ENCODE measurements at regions not wholly inside any gene's neighbourhood (a gene's known extent, or its start where the extent isn't known, plus 50 kb on each side); places are given as distances from the start of the nearest gene placed in this dataset.

DNA sequence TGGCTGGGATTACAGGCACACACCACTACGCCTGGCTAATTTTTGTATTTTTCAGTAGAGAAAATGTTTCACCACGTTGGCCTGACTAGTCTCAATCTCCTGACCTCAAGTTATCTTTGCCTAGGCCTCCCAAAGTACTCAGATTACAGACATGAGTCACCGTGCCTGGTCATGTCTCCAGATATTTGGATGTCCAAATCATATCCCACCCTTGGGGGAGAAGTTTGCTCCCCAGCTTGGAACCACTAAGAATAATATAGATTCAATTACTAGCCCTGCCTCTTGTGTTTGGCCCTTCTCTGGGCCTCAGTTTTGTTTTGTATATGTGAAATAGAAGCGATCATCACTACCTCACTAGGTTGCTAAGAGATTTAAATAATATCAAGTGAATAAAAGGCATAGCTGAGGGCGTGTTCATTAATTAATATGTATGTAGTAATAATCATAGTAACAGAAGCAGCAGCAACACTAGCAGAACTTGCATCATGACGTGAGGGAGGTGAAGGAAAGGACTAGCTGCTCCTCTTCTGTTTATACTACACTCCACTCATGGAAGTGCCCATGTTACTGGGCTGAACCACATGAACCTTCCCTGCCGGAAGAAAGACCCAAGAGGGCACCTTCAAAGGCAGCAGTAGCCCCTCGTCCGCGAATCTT is 253.6 kb upstream of the XYLT1 start:
- DNase-seq = no peak

DNA sequence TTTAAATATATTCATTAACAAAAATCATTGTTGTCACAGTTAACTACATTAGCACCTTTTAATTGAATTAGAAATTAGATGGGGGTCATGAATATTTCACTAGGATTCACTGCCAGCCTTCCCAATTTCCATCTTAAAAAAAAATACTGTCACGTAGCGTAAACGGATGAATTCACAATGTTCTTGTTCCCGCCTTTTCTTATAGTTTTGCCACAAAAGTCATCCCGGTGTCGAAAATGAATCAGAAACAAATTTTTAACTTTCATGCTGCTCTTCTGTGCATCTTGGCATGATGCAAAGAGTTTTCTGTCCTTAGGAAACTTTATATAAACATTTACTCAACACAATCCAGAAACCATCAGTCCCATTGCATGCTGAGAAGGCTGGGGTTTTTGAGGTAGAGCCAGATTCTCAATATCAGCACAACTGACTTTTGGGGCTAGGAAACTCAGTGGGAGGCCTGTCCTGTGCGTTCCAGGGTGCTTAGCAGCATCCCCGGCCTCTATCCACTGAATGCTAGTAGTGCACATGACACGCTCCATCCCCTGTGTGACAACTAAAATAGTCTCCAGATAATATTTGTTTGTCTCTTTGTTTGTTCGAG is 252.9 kb upstream of the XYLT1 start:
- DNase-seq = no peak

DNA sequence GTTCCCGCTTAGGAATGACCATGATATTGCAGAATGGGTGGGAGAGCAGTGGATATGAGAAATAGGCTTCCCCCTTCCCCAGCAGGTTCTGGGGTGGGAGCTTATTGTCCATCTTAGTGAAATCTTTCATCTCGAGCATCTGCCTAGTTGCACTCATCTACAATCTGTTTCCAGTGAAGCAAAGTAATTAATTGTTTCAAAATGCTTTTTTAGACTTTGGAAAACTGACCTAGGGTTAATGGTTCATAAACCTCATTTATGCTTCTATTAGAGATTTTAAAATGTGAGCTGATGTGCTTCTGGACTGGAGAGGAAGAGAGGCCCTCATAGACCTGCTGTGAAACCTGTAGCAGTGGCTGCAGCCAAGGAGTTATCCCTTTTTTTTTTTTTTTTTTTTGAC is 247.7 kb upstream of the XYLT1 start:
- DNase-seq = no peak

DNA sequence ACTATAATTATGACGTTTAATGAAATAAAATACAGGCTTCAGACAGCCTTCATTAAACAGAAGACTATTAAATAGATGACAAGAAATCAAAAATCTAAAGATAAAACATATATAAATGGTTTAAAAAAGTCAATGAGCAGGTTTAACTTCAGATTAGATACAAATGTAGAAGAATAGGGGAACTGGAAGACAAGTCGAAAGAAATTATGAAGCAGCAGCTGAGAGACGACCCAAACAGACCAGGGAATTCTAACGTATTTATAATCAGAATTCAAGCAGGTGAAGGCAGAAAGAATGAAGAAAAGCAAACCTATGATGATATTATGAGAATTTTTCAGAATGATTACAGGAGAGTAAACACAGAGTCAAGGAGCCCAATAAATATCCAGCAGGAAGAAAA is 235.1 kb upstream of the XYLT1 start:
- no peak for DNase-seq

DNA sequence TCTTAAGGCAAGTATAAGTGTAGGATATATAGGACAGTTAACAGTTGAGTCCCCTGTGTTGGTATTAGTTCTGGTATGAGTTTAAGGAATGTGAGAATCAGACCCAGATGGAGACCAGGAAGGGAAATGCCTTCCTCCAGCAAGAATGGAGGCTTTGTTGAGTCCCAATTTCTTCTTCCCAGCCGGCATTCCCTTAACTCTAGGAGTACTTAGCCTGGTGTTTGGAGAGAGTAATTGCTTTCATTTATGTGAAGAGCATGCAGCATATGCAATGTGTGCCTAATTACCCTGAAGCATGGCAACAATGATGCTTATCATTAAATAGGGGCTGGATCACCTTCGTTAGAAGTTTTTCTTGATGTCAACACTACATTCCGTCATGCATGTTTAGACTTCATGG is 225.9 kb upstream of the XYLT1 start:
- no peak for DNase-seq

DNA sequence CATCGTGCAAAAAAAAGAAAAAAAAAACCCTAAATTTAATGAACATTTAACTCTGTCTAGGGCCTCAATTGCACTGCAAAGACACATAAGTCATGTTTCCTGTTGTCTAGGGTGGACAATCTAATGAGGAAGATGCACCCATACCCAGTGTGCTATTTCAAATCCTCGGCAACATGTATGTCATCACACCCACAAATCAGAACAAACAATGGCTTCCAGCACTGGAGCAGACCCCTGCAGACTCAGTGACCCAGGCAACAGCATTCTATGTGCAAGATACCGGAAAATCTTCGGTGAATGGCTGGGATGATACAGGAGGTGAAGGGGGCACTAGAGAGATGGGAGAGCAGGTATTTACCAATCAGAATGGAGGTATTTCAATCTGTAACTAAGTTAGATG is 221.7 kb upstream of the XYLT1 start:
- no peak for DNase-seq

DNA sequence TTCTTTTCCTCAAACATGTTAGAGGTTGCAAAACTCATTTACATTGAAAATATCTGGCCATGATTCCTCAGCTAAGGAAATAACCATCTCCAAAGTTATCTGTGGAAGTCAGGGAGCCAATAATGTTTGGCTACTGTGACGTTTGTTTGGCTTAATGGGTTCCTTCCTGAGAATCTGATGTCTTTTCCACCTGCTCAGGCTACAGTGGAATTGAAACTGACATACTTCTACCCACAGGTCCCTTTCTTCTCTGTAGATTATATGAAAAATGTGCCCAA is 221.1 kb upstream of the XYLT1 start:
- DNase-seq = no peak

DNA sequence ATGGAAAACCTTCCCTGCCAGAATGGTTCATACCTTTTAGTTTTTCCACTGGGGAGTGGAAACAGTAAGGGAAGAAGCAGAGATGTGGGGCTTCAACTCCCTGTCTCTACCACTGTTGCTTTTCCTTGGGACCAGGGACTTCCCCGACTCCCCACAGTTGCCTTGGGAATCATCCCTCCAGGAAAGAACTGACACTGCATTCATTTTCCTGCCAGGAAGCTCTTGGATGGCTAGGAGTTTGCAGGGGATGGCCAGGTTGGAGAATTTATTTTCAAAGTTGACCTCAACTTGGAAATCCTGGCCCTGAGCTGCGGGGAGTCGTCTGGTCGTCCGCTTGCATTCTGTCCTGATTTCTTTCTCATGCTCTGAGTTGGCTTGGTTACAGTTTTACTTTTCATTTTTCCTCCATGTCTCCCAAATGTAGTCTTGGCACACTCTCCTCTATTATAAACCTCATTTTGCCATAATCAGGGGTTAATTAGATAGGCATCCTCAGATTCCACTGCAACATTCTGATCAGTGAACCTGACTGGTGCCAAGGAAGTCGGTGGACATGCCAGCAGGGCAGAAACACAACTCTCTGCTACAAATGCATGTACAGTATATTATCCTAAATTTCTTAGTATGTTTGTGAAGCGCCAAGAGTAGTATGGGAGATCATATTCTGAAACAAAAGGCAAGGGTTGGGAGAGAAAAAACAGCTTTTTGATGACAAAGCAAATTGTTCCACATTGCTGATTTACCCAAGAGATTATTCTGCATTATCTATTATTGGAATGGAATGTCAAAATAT is 220.5 kb upstream of the XYLT1 start:
- DNase-seq = no peak

DNA sequence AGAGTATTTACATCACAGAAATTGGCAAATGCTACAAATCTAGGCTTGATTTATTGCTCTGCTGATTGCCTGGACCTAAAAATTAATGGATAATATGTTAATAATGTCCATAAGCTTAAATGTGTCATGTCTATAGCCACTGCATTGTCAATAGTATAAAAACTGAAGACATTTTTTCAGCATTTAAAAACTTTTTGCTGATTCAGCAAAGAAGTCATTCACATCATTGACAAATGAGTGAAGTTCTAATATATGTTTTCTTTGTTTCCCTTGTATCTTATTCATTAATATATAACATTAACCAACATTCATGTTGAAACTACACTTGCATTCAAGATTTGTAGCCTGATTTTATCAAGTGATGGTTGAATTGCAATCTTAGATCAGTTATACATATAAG is 214.7 kb upstream of the XYLT1 start:
- no peak for DNase-seq

DNA sequence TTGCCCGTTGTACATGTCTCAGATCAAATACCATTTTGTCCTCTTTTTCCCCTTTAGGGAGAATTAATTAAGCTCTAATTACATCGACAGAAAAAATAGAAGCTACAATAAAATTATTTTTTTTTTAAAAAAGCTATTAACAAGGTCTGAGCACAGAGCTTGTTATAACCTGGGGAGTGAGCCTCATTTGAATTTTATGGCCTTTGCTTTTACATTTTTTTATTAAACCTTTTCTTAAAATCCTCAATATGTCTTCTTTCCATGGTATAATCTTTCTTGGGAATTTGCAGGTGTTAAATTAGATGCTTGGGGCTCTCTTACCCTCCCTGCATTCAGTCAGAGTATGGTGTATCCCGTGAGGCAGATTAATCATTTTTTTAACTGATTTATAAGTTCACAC is 212.5 kb upstream of the XYLT1 start:
- DNase-seq = no peak

DNA sequence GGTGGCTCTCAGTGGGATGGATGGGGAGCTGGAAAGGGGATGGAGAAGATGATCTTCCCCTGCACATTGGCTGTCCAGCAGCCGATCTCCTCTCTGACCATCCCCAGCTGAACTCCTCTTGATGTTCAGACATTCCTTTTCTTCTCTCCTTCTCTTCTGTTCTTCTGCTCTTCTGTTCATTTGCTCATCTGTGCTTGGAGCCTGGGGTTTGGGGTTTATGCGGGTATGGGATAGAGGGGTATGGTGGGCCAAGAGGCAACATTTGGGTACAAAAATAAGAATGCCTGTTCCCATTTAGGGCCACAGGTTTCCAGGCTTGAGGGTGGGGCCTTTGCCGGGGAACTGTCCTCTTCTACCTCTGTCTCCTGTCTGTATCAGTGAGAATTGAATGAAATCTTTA is 205.4 kb upstream of the XYLT1 start:
- DNase-seq = no peak

DNA sequence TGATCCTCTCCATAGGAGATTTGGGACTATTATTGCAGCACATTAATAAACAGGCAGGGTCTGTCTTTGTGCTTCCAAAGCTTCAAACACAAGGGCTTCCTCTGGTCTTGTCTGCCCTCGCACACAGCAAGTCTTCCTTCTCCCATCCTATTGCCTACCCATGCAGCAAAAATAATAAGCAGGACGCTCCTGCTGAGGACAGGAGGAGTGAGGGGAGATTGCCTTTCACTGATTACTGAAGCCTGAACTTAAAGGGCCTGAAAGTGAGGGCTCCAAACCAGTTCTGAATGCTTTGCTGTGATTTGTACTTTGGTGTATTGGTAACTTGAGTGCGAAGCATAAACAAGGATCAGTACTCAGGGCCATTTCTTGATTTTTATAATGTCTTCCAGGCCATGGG is 197.6 kb upstream of the XYLT1 start:
- DNase-seq = no peak

DNA sequence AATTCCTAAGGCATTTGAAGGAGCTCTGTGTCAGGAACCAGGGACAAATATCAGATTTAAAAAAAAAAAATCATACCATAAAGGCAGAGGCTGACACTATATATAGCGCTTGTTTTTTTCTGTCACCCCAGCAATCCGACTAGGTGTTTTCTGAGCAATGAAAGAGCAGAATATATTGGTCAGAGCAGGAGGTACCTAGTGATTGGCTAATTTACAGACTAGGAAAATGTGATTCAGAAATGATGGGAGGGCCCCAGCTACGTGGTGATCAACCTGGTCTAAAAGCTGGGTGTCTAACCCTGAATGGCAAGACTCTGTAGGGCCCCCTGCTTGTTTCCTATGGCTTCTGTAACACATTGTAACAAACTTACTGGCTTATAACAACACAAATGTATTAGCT is 195.5 kb upstream of the XYLT1 start:
- DNase-seq = no peak

DNA sequence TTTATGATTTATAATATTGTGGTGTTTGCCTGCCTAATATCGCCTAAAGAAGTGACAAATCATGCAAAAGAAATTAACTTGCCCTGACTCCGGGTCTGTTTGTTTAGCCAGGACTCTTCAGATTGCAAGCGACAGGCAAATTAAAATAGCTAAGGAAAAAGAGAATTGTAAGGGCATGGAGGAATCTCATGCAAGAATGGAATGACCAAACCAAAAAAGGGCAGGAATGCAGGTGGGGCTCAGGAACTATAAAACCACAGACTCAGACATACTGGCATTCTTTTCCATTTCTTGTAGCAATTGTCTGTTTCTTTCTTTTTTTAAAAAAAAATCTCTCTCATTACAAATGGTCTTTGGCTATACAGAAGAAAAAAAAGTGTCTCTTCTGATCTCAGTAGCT is 188.1 kb upstream of the XYLT1 start:
- no peak for DNase-seq

DNA sequence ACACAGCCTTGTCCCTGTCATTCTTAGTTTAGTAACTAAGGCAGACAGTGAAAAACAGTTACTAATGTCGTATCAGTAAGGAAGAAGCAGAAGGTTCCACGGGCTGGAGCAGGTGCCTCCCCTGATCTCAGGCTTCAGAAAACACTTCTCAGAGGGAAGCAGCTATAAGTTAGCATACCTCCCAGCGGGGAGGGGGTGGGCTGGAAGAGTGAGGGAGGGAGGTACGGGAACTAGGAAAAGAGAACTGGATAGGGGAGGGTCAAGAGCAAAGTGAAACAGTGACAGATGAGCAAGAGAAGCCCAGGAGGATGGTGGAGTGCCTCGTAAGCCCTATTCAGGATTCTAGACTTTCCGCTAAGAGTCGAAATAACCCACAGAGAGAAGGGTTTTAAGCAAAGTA is 186.3 kb upstream of the XYLT1 start:
- DNase-seq = no peak

DNA sequence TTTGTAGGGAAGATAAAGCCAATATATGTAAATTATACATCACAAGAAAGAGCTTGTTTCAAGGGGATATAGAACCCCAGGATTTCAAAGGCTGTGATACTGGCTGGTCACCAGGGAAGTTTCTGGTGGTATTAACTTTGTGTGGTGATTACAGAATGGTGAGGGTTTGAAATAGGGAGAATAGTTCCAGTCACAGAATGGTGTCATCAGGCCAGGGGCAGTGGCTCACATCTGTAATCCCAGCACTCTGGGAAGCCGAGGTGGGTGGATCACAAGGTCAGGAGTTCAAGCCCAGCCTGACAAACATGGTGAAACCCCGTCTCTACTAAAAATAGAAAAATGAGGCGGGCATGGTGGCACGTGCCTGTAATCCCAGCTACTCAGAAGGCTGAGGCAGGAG is 183.8 kb upstream of the XYLT1 start:
- no peak for DNase-seq

DNA sequence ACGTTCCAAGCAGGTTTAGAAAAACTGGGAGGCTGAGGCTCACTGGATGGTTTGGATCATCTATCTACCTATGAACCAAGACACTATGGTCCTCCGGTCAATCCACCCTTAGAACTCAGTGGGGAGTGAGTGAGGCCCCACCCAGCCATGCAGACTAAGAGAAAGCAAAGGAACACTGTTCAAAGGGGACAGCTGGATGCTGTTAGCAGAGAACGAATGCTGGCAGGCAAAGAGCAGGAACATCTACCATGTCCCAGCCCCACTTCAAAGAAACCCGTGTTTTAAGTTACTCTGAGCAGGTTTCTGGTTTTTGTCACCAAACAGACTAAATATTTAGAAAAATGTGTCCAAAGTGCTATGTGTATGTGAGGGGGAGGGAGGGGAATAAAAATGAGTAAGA is 183.4 kb upstream of the XYLT1 start:
- no peak for DNase-seq

DNA sequence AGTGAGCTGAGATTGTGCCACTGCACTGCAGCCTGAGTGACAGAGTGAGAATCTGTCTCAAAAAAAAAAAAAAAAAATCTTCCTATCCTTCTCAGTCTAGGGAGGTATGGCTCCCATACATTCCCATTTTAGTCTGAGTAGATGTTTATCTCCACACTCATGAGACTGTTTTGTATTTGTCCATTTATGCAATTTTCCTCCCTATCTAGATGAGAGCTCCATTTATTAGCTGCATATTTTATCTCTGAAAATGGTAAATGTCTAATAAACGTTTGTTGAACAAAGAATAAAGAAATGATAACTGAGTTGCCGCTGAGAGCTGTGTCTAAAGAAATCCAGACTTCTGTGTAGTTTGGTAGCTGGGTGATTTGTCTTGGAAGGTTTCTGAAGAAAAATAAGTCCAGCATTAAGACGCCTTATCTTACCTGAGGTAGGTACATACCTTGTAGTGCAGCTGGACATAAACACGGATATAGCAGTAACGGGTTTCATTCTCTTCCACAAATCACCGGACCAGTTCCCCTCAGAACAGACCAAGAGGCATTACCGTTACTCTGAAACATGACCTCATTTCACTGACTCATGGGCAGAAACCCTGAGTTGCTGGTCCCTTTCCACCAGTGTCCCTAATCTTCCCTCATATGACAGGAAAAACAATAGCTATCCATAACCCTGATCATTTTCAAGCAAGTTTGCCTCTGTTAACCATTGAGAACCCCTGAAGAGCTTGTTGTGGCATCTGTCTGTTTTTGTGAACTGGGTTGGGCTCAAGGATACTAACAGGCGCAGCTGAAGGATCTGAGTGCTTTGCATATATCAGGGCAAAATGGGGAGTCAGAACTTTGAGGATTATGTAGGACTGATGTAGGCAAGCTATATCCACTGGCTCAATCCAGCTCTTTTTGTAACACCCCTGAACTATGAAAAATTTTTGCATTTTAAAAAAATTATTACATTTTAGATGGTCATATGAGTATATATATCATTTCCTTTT is 177.4 kb upstream of the XYLT1 start:
- DNase-seq = no peak

DNA sequence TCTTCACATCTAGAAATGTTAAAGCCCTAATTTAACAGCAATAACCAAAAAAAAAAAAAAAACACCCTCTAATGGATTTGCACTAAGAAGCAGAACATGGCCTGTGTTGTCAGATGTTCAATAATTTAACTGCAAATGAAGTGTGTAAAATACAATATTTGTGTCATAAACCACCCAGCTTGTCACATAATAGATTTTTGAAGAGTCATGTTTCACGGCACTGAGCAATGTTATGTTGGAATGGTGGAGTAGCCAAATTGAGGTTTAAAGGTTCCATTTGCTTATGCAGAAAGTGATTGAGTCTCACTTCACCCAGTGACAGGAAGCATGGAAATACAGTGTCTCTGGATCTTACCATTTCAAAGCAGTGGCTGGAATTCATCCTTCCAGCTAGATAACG is 173.2 kb upstream of the XYLT1 start:
- no peak for DNase-seq

DNA sequence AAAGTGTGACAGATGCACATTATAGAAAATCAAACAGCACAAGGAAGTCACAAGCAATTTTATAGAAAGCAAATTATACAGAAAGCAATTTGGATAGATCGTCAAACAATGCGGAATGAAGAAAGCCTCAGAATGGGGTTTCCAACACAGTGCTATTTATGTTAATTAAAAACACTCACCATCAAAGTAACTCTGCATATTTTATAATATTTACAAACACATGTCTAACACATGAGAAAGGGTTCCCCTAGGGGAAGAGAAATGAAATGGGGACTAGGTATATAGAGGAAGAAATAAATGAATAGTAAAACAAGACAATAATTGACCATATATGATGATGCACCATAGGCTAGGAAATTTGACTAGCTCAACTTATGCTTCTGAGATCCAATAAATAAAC is 171.2 kb upstream of the XYLT1 start:
- DNase-seq = no peak

DNA sequence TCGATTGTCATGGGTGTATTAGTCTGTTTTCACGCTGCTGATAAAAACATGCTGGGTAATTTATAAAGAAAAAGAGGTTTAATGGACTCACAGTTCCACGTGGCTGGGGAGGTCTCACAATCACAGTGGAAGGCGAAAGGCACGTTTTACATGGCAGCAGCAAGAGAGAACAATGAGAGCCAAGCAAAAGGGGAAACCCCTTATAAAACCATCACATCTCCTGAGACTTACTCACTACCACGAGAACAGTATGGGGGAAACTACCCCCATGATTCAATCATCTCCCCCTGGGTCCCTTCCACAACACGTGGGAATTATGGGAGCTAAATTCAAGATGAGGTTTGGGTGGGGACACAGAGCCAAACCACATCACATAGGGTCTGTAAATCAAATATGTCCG is 167.4 kb upstream of the XYLT1 start:
- no peak for DNase-seq

DNA sequence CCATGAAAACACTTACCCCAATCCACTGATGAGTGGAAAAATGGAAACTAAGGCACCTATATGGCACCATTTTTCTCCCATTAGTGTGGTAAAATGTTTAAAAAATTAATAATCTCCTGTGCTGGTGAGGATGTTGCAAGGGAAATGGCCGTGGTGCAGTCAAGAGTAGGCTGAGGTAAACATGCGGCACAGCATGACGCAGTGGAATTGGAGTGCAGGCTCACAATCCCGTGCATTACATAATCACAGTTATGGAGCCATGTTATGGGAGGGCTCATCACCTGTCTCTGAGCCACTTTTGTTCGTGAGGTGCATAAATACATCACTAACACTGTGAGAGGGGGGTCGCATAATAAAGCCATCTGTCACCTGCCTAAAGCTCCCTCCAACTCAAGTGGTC is 164.4 kb upstream of the XYLT1 start:
- no peak for DNase-seq

DNA sequence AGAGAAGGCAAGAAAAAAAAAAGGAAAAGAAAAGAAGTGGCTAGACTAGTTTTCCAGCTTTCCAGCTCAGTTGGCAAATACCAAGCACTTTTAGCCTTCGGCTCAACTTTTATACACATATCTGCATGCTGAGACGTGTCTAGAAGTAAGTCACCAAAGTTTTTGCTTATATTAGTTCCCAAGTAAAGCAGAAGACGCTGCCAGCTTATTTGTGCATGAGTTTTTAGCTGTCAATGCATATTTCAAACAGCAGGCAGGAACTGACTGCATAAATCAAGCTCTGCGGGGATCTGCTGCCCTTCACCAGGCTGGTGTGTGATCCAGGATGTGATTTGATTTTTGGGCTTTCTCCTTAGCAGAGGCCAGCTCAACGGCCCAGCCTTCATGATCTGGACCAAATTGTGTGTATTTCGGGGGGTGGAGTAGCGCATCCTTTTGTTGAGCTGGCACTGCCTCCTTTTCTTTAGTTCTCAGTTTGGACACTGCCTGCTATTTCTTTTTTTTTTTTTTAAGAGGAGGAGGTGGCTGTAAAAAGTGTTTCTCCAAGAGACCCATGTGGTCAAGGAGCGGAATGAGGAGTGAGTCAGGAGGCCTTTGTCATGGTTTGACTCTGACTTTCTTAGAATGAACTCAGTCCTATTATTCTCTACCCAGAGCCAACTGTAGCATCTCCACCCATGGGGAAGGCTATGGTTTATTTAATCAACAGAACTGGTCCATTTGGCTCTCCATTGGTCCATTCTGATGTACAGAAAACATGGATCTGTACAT is 162.6 kb upstream of the XYLT1 start:
- no peak for DNase-seq

All from CD4-positive, alpha-beta T cell treated with Interleukin-15 for 1 hour (primary cell).